Parathyroid adenoma (tissue), 2 donors: ENCODE measurements at regions not wholly inside any gene's neighbourhood (a gene's known extent, or its start where the extent isn't known, plus 50 kb on each side); places are given as distances from the start of the nearest gene placed in this dataset.

ENCODE experiments used
- H2AFZ ChIP-seq: fragments of 300-600 bp; sonication (generic); one replicate; pipeline ENCODE4 v1.7.0; 2017; ENCODE audit warnings: antibody characterized with exemption, mild to moderate bottlenecking
- H3K27ac ChIP-seq: fragments of 300-600 bp; sonication (generic); one replicate; pipeline ENCODE4 v1.7.0; 2017
- H3K27me3 ChIP-seq: fragments of 300-600 bp; sonication (generic); one replicate; pipeline ENCODE4 v1.7.0; 2017; ENCODE audit warnings: low read length; ENCODE audit not compliant: control insufficient read depth, insufficient read depth
- H3K36me3 ChIP-seq: fragments of 300-600 bp; sonication (generic); one replicate; pipeline ENCODE4 v1.7.0; 2017; ENCODE audit warnings: low read length; ENCODE audit not compliant: control insufficient read depth, insufficient read depth
- H3K4me1 ChIP-seq: fragments of 300-600 bp; sonication (generic); one replicate; pipeline ENCODE4 v1.7.0; 2017; ENCODE audit warnings: control low read depth
- H3K4me2 ChIP-seq: fragments of 300-600 bp; sonication (generic); one replicate; pipeline ENCODE4 v1.7.0; 2017; ENCODE audit warnings: low read length
- H3K4me3 ChIP-seq: fragments of 300-600 bp; sonication (generic); one replicate; pipeline ENCODE4 v1.7.0; 2017; ENCODE audit warnings: low read depth, low read length
- H3K79me2 ChIP-seq: fragments of 300-600 bp; sonication (generic); one replicate; pipeline ENCODE4 v1.7.0; 2017; ENCODE audit warnings: control low read depth
- H3K9ac ChIP-seq: fragments of 300-600 bp; sonication (generic); one replicate; pipeline ENCODE4 v1.7.0; 2017; ENCODE audit warnings: mild to moderate bottlenecking
- H3K9me3 ChIP-seq: fragments of 300-600 bp; sonication (generic); one replicate; pipeline ENCODE4 v1.7.0; 2017; ENCODE audit warnings: low read length; ENCODE audit not compliant: control insufficient read depth
- TF ChIP-seq, protein P1 (sequence below): fragments of 300-600 bp; sonication (generic); IDR thresholded peaks from one replicate; pipeline ENCODE4 v1.7.0; 2017; ENCODE audit warnings: antibody characterized with exemption, mild to moderate bottlenecking
- donor health status: primary hyperparathyroidism.

GRCh38 chr2:133862400-133862977, 294.2 kb upstream of the NCKAP5 start:
- TF ChIP-seq, protein P1, sequence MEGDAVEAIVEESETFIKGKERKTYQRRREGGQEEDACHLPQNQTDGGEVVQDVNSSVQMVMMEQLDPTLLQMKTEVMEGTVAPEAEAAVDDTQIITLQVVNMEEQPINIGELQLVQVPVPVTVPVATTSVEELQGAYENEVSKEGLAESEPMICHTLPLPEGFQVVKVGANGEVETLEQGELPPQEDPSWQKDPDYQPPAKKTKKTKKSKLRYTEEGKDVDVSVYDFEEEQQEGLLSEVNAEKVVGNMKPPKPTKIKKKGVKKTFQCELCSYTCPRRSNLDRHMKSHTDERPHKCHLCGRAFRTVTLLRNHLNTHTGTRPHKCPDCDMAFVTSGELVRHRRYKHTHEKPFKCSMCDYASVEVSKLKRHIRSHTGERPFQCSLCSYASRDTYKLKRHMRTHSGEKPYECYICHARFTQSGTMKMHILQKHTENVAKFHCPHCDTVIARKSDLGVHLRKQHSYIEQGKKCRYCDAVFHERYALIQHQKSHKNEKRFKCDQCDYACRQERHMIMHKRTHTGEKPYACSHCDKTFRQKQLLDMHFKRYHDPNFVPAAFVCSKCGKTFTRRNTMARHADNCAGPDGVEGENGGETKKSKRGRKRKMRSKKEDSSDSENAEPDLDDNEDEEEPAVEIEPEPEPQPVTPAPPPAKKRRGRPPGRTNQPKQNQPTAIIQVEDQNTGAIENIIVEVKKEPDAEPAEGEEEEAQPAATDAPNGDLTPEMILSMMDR: no peak
- H2AFZ ChIP-seq: no peak overlapping the region
- no peaks in the 10 kb centered on the region for H3K4me1 ChIP-seq
- H3K9me3 ChIP-seq: no peaks in the 10 kb centered on the region
- H3K27me3 ChIP-seq: no peaks in the 10 kb centered on the region
- no peaks in the 10 kb centered on the region for H3K36me3 ChIP-seq
- no peak overlapping the region for H3K9ac ChIP-seq
- no peak overlapping the region for H3K4me2 ChIP-seq
- H3K79me2 ChIP-seq: no peaks in the 10 kb centered on the region
- no peak overlapping the region for H3K27ac ChIP-seq
- no peak overlapping the region for H3K4me3 ChIP-seq

GRCh38 chr2:133863106-133863800, 295.0 kb upstream of the NCKAP5 start:
- Histone ChIP-seq H3K9me3 (no peaks in the 10 kb centered on the region), H2AFZ (no peak overlapping the region), H3K79me2 (no peaks in the 10 kb centered on the region), H3K36me3 (no peaks in the 10 kb centered on the region), H3K27me3 (no peaks in the 10 kb centered on the region), H3K4me3 (no peak overlapping the region), H3K4me2 (no peak overlapping the region), H3K27ac (no peak overlapping the region), H3K4me1 (no peaks in the 10 kb centered on the region), H3K9ac (no peak overlapping the region)
- TF ChIP-seq, protein P1: no peak

DNA sequence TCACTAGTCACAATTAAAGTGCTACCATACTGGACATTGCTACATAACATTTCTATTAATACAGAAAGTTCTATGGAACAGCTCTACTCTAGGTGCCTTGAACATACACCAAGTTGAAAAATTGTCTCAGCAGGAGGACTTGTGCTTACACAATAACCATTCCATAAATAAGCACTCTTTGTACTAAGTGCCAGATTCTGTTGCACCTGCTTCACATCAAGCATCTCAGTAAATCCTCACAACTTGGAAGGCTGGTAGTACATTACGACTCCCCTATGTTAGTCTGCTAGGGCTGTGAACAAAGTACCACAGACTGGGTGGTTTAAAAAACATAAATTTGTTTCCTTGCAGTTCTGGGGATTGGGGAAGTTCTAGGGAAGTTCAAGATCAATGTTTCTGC, 296.9 kb upstream of the NCKAP5 start:
- Histone ChIP-seq H3K9ac (no peak overlapping the region), H3K36me3 (no peaks in the 10 kb centered on the region), H3K79me2 (no peaks in the 10 kb centered on the region), H3K4me1 (no peaks in the 10 kb centered on the region), H2AFZ (no peak overlapping the region), H3K27ac (no peak overlapping the region), H3K4me2 (no peak overlapping the region), H3K4me3 (no peak overlapping the region), H3K9me3 (no peaks in the 10 kb centered on the region), H3K27me3 (no peaks in the 10 kb centered on the region)
- TF ChIP-seq, protein P1: no peak

- H3K36me3 ChIP-seq: no peaks in the 10 kb centered on the region
- no peaks in the 10 kb centered on the region for H3K27me3 ChIP-seq
- no peaks in the 10 kb centered on the region for H3K9me3 ChIP-seq
- H2AFZ ChIP-seq: no peak overlapping the region
- H3K27ac ChIP-seq: no peak overlapping the region
- no peaks in the 10 kb centered on the region for H3K4me1 ChIP-seq
- H3K4me3 ChIP-seq: no peak overlapping the region
- H3K9ac ChIP-seq: no peak overlapping the region
- H3K4me2 ChIP-seq: no peak overlapping the region
- no peaks in the 10 kb centered on the region for H3K79me2 ChIP-seq
- TF ChIP-seq, protein P1: no peak
Measured at GRCh38 chr2:133867166-133867565, 298.9 kb upstream of the NCKAP5 start.
